ENCODE measurements at regions not wholly inside any gene's neighbourhood (a gene's known extent, or its start where the extent isn't known, plus 50 kb on each side); places are given as distances from the start of the nearest gene placed in this dataset.

DNA sequence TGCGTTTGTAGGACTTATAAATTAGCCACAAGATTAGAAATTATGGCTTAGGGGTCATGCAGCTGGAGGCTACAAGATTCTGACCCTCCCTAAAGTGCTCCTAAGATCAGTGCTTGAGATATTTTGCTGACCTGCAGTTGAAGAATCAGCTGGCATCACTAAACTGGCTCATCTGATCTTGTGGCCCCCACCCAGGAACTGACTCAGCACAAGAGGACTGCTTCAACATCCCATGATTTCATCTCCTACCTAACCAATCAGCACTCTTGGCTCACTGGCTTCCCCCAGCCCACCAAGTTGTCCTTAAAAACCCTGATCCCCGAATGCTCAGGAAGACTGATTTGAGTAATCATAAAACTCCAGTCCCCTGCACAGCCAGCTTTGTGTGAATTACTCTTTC, 86.4 kb upstream of the ERCC4 start:
- no peak overlapping the region for H3K9ac ChIP-seq
- TF ChIP-seq IRF3 (IDR thresholded peaks at IDR 0.05; ENCODE audit: low read depth, low read length) (no peak), YY1 (IDR thresholded peaks at IDR 0.05; ENCODE audit: low read depth) (no peak), RAD21 (IDR thresholded peaks at IDR 0.05; ENCODE audit: low read length) (no peak), CHD2 (IDR thresholded peaks at IDR 0.05; ENCODE audit: low read length, partially characterized antibody) (no peak), EZH2phosphoT487 (IDR thresholded peaks at IDR 0.05; ENCODE audit: borderline replicate concordance, low read depth) (no peak), FOXM1 (IDR thresholded peaks at IDR 0.05; ENCODE audit: low read depth) (no peak), GATA2 (CRISPR knock-in tag; IDR thresholded peaks at IDR 0.05) (no peak), TCF12 (IDR thresholded peaks at IDR 0.05) (no peak), NRF1 (IDR thresholded peaks at IDR 0.05; ENCODE audit: low read depth, low read length) (no peak), RFX5 (IDR thresholded peaks at IDR 0.05; ENCODE audit: low read length) (no peak)
- no peaks in the 10 kb centered on the region for H4K20me1 ChIP-seq (ENCODE audit: insufficient read depth)
- no peaks in the 10 kb centered on the region for H3K9me3 ChIP-seq
- H3K27me3 ChIP-seq (ENCODE audit: insufficient read depth) = no peaks in the 10 kb centered on the region
- POLR2A ChIA-PET = no interaction called here
- H3K79me2 ChIP-seq (ENCODE audit: insufficient read depth) = no peaks in the 10 kb centered on the region
- no peak overlapping the region for H2AFZ ChIP-seq (ENCODE audit: low read depth)
- no peaks in the 10 kb centered on the region for H3K36me3 ChIP-seq (replicated peaks in 1 of 2; ENCODE audit: control insufficient read depth in 1 of 2, insufficient read depth in 2 of 2, low read length in 1 of 2)
- 3% methylated on average over 2 of the region's 2 CpGs for WGBS (ENCODE audit: low lambda C conversion rate)
- no peak overlapping the region for H3K4me3 ChIP-seq (ENCODE audit: low read depth in 2 of 2, low read length in 1 of 2)
- CTCF ChIA-PET = no interaction called here
- no peaks in the 10 kb centered on the region for H3F3A ChIP-seq (replicated peaks; ENCODE audit: insufficient read depth)
- no peak overlapping the region for H3K4me2 ChIP-seq
- no peak overlapping the region for H3K27ac ChIP-seq (ENCODE audit: low read depth in 2 of 2, low read length in 1 of 2)
- no peaks in the 10 kb centered on the region for H3K4me1 ChIP-seq (ENCODE audit: control insufficient read depth in 1 of 2, insufficient read depth in 2 of 2, low read depth in 1 of 2, low read length in 1 of 2)
- DNase-seq = no peak
- no peaks in the 10 kb centered on the region for H3K9me2 ChIP-seq

- no peaks in the 10 kb centered on the region for H3K9me2 ChIP-seq
- CTCF ChIA-PET = no interaction called here
- H3K4me2 ChIP-seq = no peak overlapping the region
- H3K27ac ChIP-seq (ENCODE audit: low read depth in 2 of 2, low read length in 1 of 2) = no peak overlapping the region
- H3K9me3 ChIP-seq = no peaks in the 10 kb centered on the region
- POLR2A ChIA-PET = no interaction called here
- WGBS (ENCODE audit: low lambda C conversion rate) = 14% methylated on average over 4 of the region's 4 CpGs
- H3K36me3 ChIP-seq (replicated peaks in 1 of 2; ENCODE audit: control insufficient read depth in 1 of 2, insufficient read depth in 2 of 2, low read length in 1 of 2) = no peaks in the 10 kb centered on the region
- no peak overlapping the region for H2AFZ ChIP-seq (ENCODE audit: low read depth)
- no peaks in the 10 kb centered on the region for H3K27me3 ChIP-seq (ENCODE audit: insufficient read depth)
- no peak for DNase-seq
- H3K4me3 ChIP-seq (ENCODE audit: low read depth in 2 of 2, low read length in 1 of 2) = 0 out of 4 replicates have a peak overlapping the region, but pooled peaks of 1 of the 2 experiments have one; percentile 2
- no peak overlapping the region for H3K9ac ChIP-seq
- H3K79me2 ChIP-seq (ENCODE audit: insufficient read depth) = no peaks in the 10 kb centered on the region
- H4K20me1 ChIP-seq (ENCODE audit: insufficient read depth) = no peaks in the 10 kb centered on the region
- no peaks in the 10 kb centered on the region for H3K4me1 ChIP-seq (ENCODE audit: control insufficient read depth in 1 of 2, insufficient read depth in 2 of 2, low read depth in 1 of 2, low read length in 1 of 2)
- H3F3A ChIP-seq (replicated peaks; ENCODE audit: insufficient read depth) = no peaks in the 10 kb centered on the region
- TF ChIP-seq FOXJ3 (CRISPR knock-in tag; IDR thresholded peaks at IDR 0.05) (no peak), IRF3 (IDR thresholded peaks at IDR 0.05; ENCODE audit: low read depth, low read length) (no peak), MXI1 (IDR thresholded peaks at IDR 0.05; ENCODE audit: low read depth, low read length) (no peak), FOSL2 (IDR thresholded peaks at IDR 0.05; ENCODE audit: borderline replicate concordance, low read depth) (no peak), RCOR1 (IDR thresholded peaks at IDR 0.05; ENCODE audit: low read length) (no peak), CHD2 (IDR thresholded peaks at IDR 0.05; ENCODE audit: low read length, partially characterized antibody) (no peak), EZH2phosphoT487 (IDR thresholded peaks at IDR 0.05; ENCODE audit: borderline replicate concordance, low read depth) (no peak), TEAD4 (IDR thresholded peaks at IDR 0.05; ENCODE audit: borderline replicate concordance, insufficient read depth) (no peak), TCF12 (IDR thresholded peaks at IDR 0.05) (no peak), JUND (IDR thresholded peaks at IDR 0.05) (no peak), MEF2A (IDR thresholded peaks at IDR 0.05; ENCODE audit: borderline replicate concordance, low read depth) (no peak), PBX3 (IDR thresholded peaks at IDR 0.05) (no peak), FOXM1 (IDR thresholded peaks at IDR 0.05; ENCODE audit: low read depth) (no peak), GABPA (IDR thresholded peaks at IDR 0.05; ENCODE audit: low read depth) (no peak), CTCF (IDR thresholded peaks at IDR 0.05) (no peak)
- TF ChIP-seq, protein P1, sequence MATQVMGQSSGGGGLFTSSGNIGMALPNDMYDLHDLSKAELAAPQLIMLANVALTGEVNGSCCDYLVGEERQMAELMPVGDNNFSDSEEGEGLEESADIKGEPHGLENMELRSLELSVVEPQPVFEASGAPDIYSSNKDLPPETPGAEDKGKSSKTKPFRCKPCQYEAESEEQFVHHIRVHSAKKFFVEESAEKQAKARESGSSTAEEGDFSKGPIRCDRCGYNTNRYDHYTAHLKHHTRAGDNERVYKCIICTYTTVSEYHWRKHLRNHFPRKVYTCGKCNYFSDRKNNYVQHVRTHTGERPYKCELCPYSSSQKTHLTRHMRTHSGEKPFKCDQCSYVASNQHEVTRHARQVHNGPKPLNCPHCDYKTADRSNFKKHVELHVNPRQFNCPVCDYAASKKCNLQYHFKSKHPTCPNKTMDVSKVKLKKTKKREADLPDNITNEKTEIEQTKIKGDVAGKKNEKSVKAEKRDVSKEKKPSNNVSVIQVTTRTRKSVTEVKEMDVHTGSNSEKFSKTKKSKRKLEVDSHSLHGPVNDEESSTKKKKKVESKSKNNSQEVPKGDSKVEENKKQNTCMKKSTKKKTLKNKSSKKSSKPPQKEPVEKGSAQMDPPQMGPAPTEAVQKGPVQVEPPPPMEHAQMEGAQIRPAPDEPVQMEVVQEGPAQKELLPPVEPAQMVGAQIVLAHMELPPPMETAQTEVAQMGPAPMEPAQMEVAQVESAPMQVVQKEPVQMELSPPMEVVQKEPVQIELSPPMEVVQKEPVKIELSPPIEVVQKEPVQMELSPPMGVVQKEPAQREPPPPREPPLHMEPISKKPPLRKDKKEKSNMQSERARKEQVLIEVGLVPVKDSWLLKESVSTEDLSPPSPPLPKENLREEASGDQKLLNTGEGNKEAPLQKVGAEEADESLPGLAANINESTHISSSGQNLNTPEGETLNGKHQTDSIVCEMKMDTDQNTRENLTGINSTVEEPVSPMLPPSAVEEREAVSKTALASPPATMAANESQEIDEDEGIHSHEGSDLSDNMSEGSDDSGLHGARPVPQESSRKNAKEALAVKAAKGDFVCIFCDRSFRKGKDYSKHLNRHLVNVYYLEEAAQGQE (IDR thresholded peaks at IDR 0.05; ENCODE audit: low read depth, low read length) = no peak
These were observed 84.6 kb upstream of the ERCC4 start for GRCh38 chr16:13835387-13835786.

Data from SK-N-SH (cell line).